ENCODE measurements at regions not wholly inside any gene's neighbourhood (a gene's known extent, or its start where the extent isn't known, plus 50 kb on each side); places are given as distances from the start of the nearest gene placed in this dataset.

DNA sequence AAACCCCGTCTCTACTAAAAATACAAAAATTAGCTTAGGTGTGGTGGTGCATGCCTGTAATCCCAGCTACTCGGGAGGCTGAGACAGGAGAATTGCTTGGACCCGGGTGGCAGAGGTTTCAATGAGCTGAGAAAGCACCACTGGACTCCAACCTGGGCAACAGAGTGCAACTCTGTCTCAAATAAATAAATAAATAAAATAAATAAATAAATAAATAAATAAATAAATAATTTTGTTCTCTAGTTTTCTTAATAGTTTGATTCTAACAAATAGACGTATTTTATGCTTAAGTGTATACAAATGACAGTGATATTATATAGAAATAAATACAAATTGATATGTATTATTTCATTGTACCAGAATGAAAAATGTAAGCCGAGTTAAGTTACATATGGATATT, 339.9 kb upstream of the OLFM3 start:
- no peak for TF ChIP-seq POLR2A (IDR thresholded peaks at IDR 0.05; ENCODE audit: low read depth, low read length)
- no peak for TF ChIP-seq POLR2AphosphoS5 (IDR thresholded peaks at IDR 0.05; ENCODE audit: low read depth, low read length)
- TF ChIP-seq TAF1 (IDR thresholded peaks at IDR 0.05; ENCODE audit: borderline replicate concordance, low read depth, low read length) = no peak
